GM23338 (cell line): ENCODE measurements at regions not wholly inside any gene's neighbourhood (a gene's known extent, or its start where the extent isn't known, plus 50 kb on each side); places are given as distances from the start of the nearest gene placed in this dataset.

Source experiments
- ATAC-seq: fragments of 200-7000 bp; cut with Tn5 transposase; 3 replicates; pipeline ENCODE4 v1.9.1; 2020
- DNase-seq: peaks from one replicate; pipeline ENCODE4 v3.0.0-alpha.2; 2015; ENCODE audit warnings: low spot score
- H2AFZ ChIP-seq: fragments of 200-600 bp; sonication (generic); 2 replicates; pipeline ENCODE4 v1.8.0; 2016; ENCODE audit warnings: antibody characterized with exemption, mild to moderate bottlenecking, moderate library complexity
- H3F3A ChIP-seq: fragments of 200-600 bp; sonication (generic); replicated peaks from 2 replicates; pipeline ENCODE4 v1.8.0; 2017; ENCODE audit warnings: antibody characterized with exemption, mixed run types, low read depth
- H3K27ac ChIP-seq: fragments of 200-600 bp; sonication (generic); 2 replicates; pipeline ENCODE4 v1.6.1; 2016; ENCODE audit warnings: low read depth
- H3K27me3 ChIP-seq: fragments of 200-600 bp; sonication (generic); 2 replicates; pipeline ENCODE4 v1.8.0; 2016; ENCODE audit warnings: mild to moderate bottlenecking, mixed run types, moderate library complexity; ENCODE audit not compliant: insufficient read depth
- H3K36me3 ChIP-seq: fragments of 200-600 bp; sonication (generic); 2 replicates; pipeline ENCODE4 v1.8.0; 2016; ENCODE audit warnings: mild to moderate bottlenecking; ENCODE audit not compliant: insufficient read depth
- H3K4me1 ChIP-seq: fragments of 200-600 bp; sonication (generic); 2 replicates; pipeline ENCODE4 v1.8.0; 2016; ENCODE audit warnings: mild to moderate bottlenecking, moderate library complexity; ENCODE audit not compliant: insufficient read depth
- H3K4me2 ChIP-seq: fragments of 200-600 bp; sonication (generic); 2 replicates; pipeline ENCODE4 v1.7.1; 2017; ENCODE audit warnings: mixed run types
- H3K4me3 ChIP-seq: fragments of 200-600 bp; sonication (generic); 2 replicates; pipeline ENCODE4 v1.6.1; 2016; ENCODE audit warnings: mixed run types
- H3K79me2 ChIP-seq: fragments of 200-600 bp; sonication (generic); replicated peaks from 2 replicates; pipeline ENCODE4 v1.8.0; 2017; ENCODE audit warnings: mild to moderate bottlenecking; ENCODE audit not compliant: insufficient read depth
- H3K9me2 ChIP-seq: fragments of 200-600 bp; sonication (generic); 2 replicates; pipeline ENCODE4 v1.8.0; 2017; ENCODE audit not compliant: insufficient read depth
- H4K20me1 ChIP-seq: fragments of 200-600 bp; sonication (generic); replicated peaks from 2 replicates; pipeline ENCODE4 v1.8.0; 2017; ENCODE audit warnings: mild to moderate bottlenecking; ENCODE audit not compliant: insufficient read depth
- H3K27ac Mint-ChIP-seq: 2 replicates; pipeline ENCODE4 v1.8.0; 2020; ENCODE audit warnings: inconsistent platforms, mild to moderate bottlenecking, moderate library complexity, mixed read lengths
- H3K27me3 Mint-ChIP-seq: 3 replicates; pipeline ENCODE4 v1.8.0; 2022; ENCODE audit warnings: low read depth, mild to moderate bottlenecking, moderate library complexity, mixed read lengths, inconsistent platforms; ENCODE audit not compliant: insufficient read depth, poor library complexity
- H3K36me3 Mint-ChIP-seq: 3 replicates; pipeline ENCODE4 v1.8.0; 2021; ENCODE audit warnings: low read depth, mild to moderate bottlenecking, inconsistent platforms, moderate library complexity, mixed read lengths
- H3K4me1 Mint-ChIP-seq: 3 replicates; pipeline ENCODE4 v1.8.0; 2020; ENCODE audit warnings: mild to moderate bottlenecking, inconsistent platforms, mixed read lengths
- H3K4me3 Mint-ChIP-seq: 3 replicates; pipeline ENCODE4 v1.8.0; 2021; ENCODE audit warnings: moderate library complexity, mild to moderate bottlenecking, inconsistent platforms, mixed read lengths
- H3K9me3 Mint-ChIP-seq: 3 replicates; pipeline ENCODE4 v1.8.0; 2020; ENCODE audit warnings: moderate library complexity, mild to moderate bottlenecking, inconsistent platforms, mixed read lengths
- CREB1 ChIP-seq: fragments of 250-450 bp; sonication (Bioruptor Pico); IDR thresholded peaks from 2 replicates; pipeline ENCODE4 v1.5.0; 2020; ENCODE audit warnings: low read depth, mild to moderate bottlenecking, moderate library complexity
- EZH2 ChIP-seq: fragments of 200-600 bp; sonication (generic); IDR thresholded peaks from one replicate; pipeline ENCODE4 v1.8.0; 2017; ENCODE audit warnings: antibody characterized with exemption, mild to moderate bottlenecking, low read depth; ENCODE audit not compliant: unreplicated experiment
- EZH2phosphoT487 ChIP-seq: fragments of 200-600 bp; sonication (generic); IDR thresholded peaks from one replicate; pipeline ENCODE4 v1.8.1; 2018; ENCODE audit warnings: antibody characterized with exemption; ENCODE audit not compliant: unreplicated experiment
- JUNB ChIP-seq: IDR thresholded peaks from one replicate; pipeline ENCODE4 v1.6.1; 2016; ENCODE audit warnings: antibody characterized with exemption; ENCODE audit not compliant: unreplicated experiment
- POLR2AphosphoS5 ChIP-seq: IDR thresholded peaks from 2 replicates; pipeline ENCODE4 v1.6.1; 2016; ENCODE audit warnings: antibody characterized with exemption, low read depth
- STAT1 ChIP-seq: IDR thresholded peaks from one replicate; pipeline ENCODE4 v1.6.1; 2016; ENCODE audit warnings: antibody characterized with exemption; ENCODE audit not compliant: unreplicated experiment
- ZNF114 ChIP-seq: fragments of 250-450 bp; sonication (Bioruptor Pico); IDR thresholded peaks from 2 replicates; pipeline ENCODE4 v1.5.0; 2020; ENCODE audit warnings: mild to moderate bottlenecking, moderate library complexity
- ZNF331 ChIP-seq: fragments of 250-450 bp; sonication (Bioruptor Pico); IDR thresholded peaks from 2 replicates; pipeline ENCODE4 v1.5.0; 2020; ENCODE audit warnings: low read depth, mild to moderate bottlenecking, moderate library complexity
- TF ChIP-seq, protein P1 (sequence below), 2 experiments: fragments of 200-600 bp in 1 of 2; sonication (generic) in 1 of 2; conservative IDR thresholded peaks; 2 replicates each; pipeline versions ENCODE4 v1.5.1 to v1.6.1; 2016 to 2017; ENCODE audit warnings: antibody characterized with exemption in 2 of 2, low read depth in 2 of 2, mild to moderate bottlenecking in 2 of 2, moderate library complexity in 1 of 2
- TF ChIP-seq, protein P2 (sequence below): fragments of 250-450 bp; sonication (Bioruptor Pico); IDR thresholded peaks from 2 replicates; pipeline ENCODE4 v1.5.0; 2020; ENCODE audit warnings: mild to moderate bottlenecking, moderate library complexity
- TF ChIP-seq, protein P3 (sequence below): IDR thresholded peaks from 2 replicates; pipeline ENCODE4 v1.6.1; 2016; ENCODE audit warnings: antibody characterized with exemption

DNA sequence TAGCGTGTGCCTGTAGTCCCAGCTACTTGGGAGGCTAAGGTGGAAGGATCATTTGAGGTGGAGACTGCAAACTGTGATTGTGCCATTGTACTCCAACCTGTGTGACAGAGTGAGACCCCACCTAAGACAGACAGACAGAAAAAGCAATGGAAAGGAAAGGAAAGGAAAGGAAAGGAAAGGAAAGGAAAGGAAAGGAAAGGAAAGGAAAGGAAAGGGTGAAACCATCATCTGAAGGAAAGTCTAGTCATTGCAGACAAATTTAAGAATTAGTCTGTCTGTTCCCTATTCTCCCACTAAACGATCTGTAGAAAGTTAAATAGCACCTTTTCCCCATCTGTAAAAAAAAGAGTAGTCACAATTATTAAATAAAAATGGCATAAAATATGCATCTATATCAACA, 91.1 kb upstream of the SKAP2 start:
- Mint-ChIP-seq H3K4me3 (no peak overlapping the region), H3K27ac (no peak overlapping the region), H3K9me3 (no peaks in the 10 kb centered on the region; the same call in 2 of the 3 replicates), H3K27me3 (peaks cover 4% of the 10 kb centered on the region), H3K36me3 (no peaks in the 10 kb centered on the region), H3K4me1 (peaks cover 31% of the 10 kb centered on the region)
- Histone ChIP-seq H3K36me3 (no peaks in the 10 kb centered on the region), H3F3A (no peaks in the 10 kb centered on the region), H3K4me3 (no peak overlapping the region), H3K4me2 (no peak overlapping the region), H3K4me1 (peaks cover 13% of the 10 kb centered on the region), H3K27me3 (no peaks in the 10 kb centered on the region), H2AFZ (no peak overlapping the region), H3K79me2 (no peaks in the 10 kb centered on the region), H3K9me2 (no peaks in the 10 kb centered on the region), H4K20me1 (no peaks in the 10 kb centered on the region), H3K27ac (no peak overlapping the region)
- ATAC-seq (no peak), DNase-seq (no peak)
- TF ChIP-seq CREB1 (CRISPR knock-in tag) = no peak
- no peak for TF ChIP-seq ZNF331 (CRISPR knock-in tag)
- TF ChIP-seq STAT1 = no peak

DNA sequence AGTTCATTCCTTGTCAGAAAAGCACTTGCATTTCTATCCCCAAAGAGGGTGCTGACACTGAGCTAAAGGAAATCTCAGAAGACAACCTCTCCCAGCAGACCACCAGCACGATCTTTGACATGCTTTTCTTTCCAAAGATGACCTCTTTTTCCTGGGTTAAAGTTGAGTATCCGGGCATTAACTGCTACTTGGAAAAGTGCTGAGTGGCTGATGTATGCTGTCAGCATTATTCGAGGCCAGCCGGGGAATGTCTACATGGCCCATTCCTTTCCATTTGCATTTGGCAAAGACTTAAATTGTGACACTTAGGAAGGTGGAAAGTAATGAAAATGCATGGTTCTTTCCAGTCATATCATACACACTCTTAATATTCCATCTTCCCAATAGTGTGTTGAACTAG, 90.6 kb upstream of the SKAP2 start:
- Mint-ChIP-seq H3K4me1 (peaks cover 32% of the 10 kb centered on the region), H3K27me3 (peaks cover 4% of the 10 kb centered on the region), H3K9me3 (no peaks in the 10 kb centered on the region; the same call in 2 of the 3 replicates), H3K36me3 (no peaks in the 10 kb centered on the region), H3K27ac (no peak overlapping the region), H3K4me3 (no peak overlapping the region)
- Histone ChIP-seq H3K4me1 (peaks cover 18% of the 10 kb centered on the region), H3K4me3 (no peak overlapping the region), H3F3A (no peaks in the 10 kb centered on the region), H3K36me3 (no peaks in the 10 kb centered on the region), H4K20me1 (no peaks in the 10 kb centered on the region), H3K27ac (no peak overlapping the region), H2AFZ (no peak overlapping the region), H3K27me3 (no peaks in the 10 kb centered on the region), H3K9me2 (no peaks in the 10 kb centered on the region), H3K4me2 (no peak overlapping the region), H3K79me2 (no peaks in the 10 kb centered on the region)
- ATAC-seq (no peak), DNase-seq (no peak)
- TF ChIP-seq EZH2 (no peak), EZH2phosphoT487 (no peak), ZNF331 (CRISPR knock-in tag) (no peak), ZNF114 (CRISPR knock-in tag) (no peak), STAT1 (no peak), JUNB (no peak), POLR2AphosphoS5 (no peak)
- TF ChIP-seq, protein P1, sequence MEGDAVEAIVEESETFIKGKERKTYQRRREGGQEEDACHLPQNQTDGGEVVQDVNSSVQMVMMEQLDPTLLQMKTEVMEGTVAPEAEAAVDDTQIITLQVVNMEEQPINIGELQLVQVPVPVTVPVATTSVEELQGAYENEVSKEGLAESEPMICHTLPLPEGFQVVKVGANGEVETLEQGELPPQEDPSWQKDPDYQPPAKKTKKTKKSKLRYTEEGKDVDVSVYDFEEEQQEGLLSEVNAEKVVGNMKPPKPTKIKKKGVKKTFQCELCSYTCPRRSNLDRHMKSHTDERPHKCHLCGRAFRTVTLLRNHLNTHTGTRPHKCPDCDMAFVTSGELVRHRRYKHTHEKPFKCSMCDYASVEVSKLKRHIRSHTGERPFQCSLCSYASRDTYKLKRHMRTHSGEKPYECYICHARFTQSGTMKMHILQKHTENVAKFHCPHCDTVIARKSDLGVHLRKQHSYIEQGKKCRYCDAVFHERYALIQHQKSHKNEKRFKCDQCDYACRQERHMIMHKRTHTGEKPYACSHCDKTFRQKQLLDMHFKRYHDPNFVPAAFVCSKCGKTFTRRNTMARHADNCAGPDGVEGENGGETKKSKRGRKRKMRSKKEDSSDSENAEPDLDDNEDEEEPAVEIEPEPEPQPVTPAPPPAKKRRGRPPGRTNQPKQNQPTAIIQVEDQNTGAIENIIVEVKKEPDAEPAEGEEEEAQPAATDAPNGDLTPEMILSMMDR (conservative IDR thresholded peaks at IDR 0.05; ENCODE audit: low read depth in 2 of 2) = no peak
- TF ChIP-seq, protein P2, sequence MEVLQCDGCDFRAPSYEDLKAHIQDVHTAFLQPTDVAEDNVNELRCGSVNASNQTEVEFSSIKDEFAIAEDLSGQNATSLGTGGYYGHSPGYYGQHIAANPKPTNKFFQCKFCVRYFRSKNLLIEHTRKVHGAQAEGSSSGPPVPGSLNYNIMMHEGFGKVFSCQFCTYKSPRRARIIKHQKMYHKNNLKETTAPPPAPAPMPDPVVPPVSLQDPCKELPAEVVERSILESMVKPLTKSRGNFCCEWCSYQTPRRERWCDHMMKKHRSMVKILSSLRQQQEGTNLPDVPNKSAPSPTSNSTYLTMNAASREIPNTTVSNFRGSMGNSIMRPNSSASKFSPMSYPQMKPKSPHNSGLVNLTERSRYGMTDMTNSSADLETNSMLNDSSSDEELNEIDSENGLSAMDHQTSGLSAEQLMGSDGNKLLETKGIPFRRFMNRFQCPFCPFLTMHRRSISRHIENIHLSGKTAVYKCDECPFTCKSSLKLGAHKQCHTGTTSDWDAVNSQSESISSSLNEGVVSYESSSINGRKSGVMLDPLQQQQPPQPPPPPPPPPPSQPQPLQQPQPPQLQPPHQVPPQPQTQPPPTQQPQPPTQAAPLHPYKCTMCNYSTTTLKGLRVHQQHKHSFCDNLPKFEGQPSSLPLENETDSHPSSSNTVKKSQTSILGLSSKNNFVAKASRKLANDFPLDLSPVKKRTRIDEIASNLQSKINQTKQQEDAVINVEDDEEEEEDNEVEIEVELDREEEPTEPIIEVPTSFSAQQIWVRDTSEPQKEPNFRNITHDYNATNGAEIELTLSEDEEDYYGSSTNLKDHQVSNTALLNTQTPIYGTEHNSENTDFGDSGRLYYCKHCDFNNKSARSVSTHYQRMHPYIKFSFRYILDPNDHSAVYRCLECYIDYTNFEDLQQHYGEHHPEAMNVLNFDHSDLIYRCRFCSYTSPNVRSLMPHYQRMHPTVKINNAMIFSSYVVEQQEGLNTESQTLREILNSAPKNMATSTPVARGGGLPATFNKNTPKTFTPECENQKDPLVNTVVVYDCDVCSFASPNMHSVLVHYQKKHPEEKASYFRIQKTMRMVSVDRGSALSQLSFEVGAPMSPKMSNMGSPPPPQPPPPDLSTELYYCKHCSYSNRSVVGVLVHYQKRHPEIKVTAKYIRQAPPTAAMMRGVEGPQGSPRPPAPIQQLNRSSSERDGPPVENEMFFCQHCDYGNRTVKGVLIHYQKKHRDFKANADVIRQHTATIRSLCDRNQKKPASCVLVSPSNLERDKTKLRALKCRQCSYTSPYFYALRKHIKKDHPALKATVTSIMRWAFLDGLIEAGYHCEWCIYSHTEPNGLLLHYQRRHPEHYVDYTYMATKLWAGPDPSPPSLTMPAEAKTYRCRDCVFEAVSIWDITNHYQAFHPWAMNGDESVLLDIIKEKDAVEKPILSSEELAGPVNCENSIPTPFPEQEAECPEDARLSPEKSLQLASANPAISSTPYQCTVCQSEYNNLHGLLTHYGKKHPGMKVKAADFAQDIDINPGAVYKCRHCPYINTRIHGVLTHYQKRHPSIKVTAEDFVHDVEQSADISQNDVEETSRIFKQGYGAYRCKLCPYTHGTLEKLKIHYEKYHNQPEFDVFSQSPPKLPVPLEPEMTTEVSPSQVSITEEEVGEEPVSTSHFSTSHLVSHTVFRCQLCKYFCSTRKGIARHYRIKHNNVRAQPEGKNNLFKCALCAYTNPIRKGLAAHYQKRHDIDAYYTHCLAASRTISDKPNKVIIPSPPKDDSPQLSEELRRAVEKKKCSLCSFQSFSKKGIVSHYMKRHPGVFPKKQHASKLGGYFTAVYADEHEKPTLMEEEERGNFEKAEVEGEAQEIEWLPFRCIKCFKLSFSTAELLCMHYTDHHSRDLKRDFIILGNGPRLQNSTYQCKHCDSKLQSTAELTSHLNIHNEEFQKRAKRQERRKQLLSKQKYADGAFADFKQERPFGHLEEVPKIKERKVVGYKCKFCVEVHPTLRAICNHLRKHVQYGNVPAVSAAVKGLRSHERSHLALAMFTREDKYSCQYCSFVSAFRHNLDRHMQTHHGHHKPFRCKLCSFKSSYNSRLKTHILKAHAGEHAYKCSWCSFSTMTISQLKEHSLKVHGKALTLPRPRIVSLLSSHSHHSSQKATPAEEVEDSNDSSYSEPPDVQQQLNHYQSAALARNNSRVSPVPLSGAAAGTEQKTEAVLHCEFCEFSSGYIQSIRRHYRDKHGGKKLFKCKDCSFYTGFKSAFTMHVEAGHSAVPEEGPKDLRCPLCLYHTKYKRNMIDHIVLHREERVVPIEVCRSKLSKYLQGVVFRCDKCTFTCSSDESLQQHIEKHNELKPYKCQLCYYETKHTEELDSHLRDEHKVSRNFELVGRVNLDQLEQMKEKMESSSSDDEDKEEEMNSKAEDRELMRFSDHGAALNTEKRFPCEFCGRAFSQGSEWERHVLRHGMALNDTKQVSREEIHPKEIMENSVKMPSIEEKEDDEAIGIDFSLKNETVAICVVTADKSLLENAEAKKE (CRISPR knock-in tag) = no peak
- TF ChIP-seq, protein P3, sequence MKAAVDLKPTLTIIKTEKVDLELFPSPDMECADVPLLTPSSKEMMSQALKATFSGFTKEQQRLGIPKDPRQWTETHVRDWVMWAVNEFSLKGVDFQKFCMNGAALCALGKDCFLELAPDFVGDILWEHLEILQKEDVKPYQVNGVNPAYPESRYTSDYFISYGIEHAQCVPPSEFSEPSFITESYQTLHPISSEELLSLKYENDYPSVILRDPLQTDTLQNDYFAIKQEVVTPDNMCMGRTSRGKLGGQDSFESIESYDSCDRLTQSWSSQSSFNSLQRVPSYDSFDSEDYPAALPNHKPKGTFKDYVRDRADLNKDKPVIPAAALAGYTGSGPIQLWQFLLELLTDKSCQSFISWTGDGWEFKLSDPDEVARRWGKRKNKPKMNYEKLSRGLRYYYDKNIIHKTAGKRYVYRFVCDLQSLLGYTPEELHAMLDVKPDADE = no peak
